ENCODE measurements at regions not wholly inside any gene's neighbourhood (a gene's known extent, or its start where the extent isn't known, plus 50 kb on each side); places are given as distances from the start of the nearest gene placed in this dataset.

- TF ChIP-seq CTCF (IDR thresholded peaks at IDR 0.05 in 2 of 3, conservative IDR thresholded peaks at IDR 0.05 in 1 of 3; ENCODE audit: control insufficient read depth in 2 of 3, extremely low read depth in 1 of 3, insufficient read depth in 1 of 3, low read depth in 3 of 3, low read length in 3 of 3) (no peak), ATF3 (IDR thresholded peaks at IDR 0.05; ENCODE audit: borderline replicate concordance, extremely low read depth, low read depth, low read length) (no peak), CUX1 (IDR thresholded peaks at IDR 0.05; ENCODE audit: insufficient replicate concordance, low read depth, low read length) (no peak), POLR2A (IDR thresholded peaks at IDR 0.05; ENCODE audit: low read depth, low read length) (no peak), MAX (IDR thresholded peaks at IDR 0.05; ENCODE audit: low read depth, low read length) (no peak), MTA3 (IDR thresholded peaks at IDR 0.05; ENCODE audit: borderline replicate concordance, low read length) (no peak), MLLT1 (IDR thresholded peaks at IDR 0.05) (no peak), RELA (IDR thresholded peaks at IDR 0.05; ENCODE audit: borderline replicate concordance, partially characterized antibody) (no peak), NFYB (IDR thresholded peaks at IDR 0.05; ENCODE audit: insufficient read depth, low read depth, low read length) (no peak), TBL1XR1 (IDR thresholded peaks at IDR 0.05; ENCODE audit: low read depth, low read length) (no peak)
These were observed 49.8 kb upstream of the OLFM1 start for GRCh38 chr9:135037521-135038250.
